ENCODE measurements at regions not wholly inside any gene's neighbourhood (a gene's known extent, or its start where the extent isn't known, plus 50 kb on each side); places are given as distances from the start of the nearest gene placed in this dataset.
"Not testable (repeated sequence)": the region's sequence is repeated elsewhere in the genome, so short reads cannot be mapped to it uniquely, and the experiment has no call there.

DNA sequence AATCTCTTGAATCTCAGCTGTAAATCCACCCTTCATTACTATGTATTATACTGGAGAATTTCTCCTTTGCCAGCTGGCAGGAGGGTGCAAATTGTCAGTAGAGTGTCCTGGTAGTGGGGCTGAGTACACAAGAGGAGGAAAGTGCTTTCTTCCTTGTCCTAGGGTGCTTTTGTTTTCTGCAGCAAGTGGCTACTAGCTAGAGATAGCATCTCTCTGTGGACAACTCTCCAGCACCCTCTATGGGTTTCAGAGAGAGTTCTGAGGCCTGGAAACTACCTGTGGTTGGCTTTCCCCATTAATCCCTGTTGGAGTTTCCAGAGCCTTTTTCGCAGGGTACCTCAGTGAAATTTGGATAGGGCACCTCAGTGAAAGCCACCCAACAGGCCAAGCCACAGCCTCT lies 422.5 kb upstream of the RGS17 start:
- no peak for DNase-seq (ENCODE audit: low spot score)

DNA sequence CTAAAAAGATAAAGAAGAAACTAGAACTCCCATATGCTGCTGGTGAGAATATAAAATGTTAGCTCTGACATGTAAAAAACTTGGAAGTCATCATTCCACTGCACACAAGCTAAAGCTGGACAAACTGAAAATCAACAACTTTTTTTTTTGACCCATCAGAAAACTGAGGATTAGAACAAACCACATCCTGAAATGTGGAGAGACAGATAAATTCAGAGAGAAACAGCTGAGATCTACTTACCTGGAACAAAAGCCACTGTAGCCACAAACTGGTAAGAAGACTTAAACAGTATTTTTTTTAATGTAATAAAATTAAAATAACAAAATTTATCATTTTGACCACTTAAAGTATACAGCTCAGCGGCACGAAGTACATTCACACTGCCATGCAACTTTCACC lies 408.5 kb upstream of the RGS17 start:
- no peak for DNase-seq (ENCODE audit: low spot score)

DNA sequence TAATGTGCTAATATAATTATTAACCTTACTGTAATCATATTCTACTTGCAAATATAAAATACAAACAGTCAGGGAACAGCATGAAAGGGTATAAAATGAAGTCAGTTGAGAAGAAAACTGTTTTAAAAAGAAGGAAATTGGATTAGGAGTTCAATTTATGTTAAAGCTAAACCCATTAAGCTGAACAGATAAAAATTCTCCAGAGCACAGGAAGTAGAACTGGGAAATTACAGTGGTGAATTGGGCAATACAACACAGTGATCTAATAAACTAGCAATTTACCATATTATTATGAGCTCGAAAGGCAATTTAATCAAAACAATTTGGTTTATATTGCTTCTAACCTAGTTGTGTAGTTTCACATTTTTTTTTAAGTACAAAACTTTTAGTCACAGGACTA lies 407.4 kb upstream of the RGS17 start:
- no peak for DNase-seq (ENCODE audit: low spot score)

DNA sequence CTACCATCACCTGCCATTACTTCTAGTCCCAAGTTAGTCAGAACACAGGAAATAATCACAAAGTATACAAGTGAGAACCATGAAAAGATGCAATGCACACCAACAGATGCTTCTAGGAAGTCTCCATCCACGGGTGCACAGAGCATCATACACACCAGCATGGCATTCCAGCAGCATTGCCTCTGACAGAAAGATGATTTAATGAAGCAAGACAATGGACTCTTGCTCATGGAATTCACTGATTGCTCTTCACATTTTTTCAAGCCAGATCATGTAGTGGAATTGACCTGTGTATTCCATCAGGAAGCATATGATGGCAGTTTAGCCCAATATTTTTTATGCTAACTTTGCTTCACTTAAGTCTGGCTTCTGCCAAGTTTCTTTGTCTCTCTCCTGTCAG lies 406.3 kb upstream of the RGS17 start:
- no peak for DNase-seq (ENCODE audit: low spot score)

DNA sequence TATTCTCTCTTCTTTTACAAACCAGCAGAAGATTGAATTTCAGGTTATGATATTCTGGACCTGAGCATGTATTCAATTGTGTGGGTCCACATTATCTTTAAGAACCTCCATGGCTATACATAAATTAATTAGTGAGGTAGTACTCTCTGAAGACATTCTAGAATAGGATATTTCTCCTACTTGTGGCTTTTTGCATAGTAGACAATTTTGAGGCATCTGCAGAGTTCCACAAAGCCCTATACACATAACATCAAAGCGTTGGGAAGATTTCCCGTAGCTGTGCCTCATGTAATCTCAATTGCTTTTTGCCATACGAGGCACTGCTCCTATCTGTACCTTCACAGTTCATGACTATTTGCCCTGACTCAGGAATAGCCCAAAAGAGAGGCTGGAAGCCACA lies 395.4 kb upstream of the RGS17 start:
- DNase-seq (ENCODE audit: low spot score) = no peak

DNA sequence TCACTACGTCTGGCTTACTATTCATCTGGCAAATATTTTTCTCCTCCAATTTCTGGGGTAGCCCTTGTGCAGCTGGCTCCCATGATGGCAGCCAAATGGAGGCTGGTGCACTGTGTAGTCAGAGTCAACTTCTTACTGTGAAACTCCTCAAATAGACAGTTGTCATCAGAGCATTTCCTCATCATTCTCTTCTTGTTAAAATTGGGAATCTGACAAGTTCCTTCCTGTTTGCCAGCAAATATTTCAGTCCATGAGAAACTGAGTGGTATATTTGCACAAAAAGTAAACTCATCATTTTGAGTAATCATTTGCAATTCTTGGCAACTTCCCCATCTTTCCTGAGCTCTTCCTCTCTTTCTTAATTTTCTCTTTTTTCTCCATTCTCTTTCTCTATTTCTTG lies 394.9 kb upstream of the RGS17 start:
- DNase-seq (ENCODE audit: low spot score) = no peak

DNA sequence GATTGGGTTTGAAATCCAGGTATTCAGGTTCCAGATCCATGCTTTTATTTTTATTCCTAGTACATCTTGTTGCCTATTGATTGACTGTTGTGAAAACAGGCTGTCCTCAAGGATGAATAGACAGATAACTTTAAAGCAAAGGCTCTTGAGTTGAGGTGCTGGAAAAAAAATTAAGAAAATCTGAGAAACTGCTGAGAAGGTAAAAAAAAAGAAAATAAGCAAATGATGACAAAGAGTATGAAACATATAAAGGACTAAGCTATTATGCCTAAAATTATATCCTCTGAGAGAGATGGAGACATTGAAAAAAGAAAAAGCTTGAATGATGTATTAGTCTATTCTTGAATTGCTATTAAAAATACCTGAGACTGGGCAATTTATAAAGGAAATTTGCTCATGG lies 392.3 kb upstream of the RGS17 start:
- DNase-seq (ENCODE audit: low spot score) = no peak

DNA sequence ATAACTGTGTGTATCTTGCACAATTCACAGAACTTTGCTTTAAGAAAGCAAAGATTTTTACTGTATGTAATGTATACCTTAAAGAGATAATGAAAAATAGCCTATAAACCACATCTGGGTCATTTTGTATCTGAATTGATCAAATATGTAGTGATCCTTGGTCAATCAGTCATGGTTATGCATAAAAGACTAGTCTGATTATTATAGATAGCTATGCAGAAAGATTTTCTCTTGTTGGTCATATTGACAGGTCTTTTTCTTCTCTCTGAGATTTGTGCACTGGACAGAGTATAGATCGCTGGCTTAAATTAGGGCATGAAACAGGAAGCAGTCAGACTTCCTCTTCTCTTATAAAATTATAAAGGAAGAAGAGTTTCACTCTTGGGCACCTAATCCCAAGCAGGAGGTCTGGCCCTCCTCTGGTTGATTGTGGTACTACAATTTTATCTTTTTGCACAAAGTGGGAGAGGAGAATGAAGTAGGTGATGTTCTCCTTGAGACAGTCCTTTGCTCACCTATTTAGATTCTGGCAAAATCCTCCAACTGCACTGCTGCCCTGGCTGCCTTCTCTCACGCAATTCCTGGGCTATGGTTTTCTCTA lies 380.9 kb upstream of the RGS17 start:
- peak; percentile 31 for DNase-seq (ENCODE audit: low spot score)

DNA sequence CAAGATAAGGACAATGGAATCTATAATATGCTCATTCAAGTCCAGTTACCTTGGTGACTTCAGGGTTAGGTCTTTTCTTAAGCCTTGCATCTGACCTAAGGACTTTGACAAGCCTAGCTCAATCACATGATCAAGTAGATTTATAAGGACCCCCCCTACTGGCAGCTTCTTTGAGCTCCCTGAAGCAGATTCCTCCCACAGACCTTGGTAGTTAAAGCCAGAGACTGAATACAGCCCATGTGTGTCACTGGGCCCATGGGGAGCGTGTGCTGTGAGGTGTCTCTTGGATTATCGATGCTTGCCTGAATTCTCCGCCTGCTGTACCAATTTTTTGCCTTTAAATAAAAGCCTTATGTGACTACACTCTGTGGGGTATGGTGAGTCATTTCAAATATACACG lies 372.7 kb upstream of the RGS17 start:
- no peak for DNase-seq (ENCODE audit: low spot score)

DNA sequence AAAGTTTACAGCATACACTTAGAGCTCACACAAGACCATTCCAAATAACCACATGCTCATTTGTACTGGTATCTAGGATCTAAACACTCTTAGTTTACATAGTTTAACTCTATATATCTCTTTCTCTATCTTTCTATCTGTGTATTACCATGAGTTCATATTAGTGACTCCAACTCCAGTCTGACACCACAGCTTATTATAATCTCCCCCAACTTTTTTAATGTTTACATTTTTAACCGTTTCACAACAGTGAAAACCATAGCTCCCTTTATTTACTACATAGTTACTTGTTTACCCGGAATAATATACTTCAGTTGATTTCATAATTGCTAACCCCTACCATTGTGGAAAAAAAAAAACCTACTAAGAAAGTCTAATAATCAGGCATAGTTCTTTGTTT lies 362.4 kb upstream of the RGS17 start:
- no peak for DNase-seq (ENCODE audit: low spot score)

DNA sequence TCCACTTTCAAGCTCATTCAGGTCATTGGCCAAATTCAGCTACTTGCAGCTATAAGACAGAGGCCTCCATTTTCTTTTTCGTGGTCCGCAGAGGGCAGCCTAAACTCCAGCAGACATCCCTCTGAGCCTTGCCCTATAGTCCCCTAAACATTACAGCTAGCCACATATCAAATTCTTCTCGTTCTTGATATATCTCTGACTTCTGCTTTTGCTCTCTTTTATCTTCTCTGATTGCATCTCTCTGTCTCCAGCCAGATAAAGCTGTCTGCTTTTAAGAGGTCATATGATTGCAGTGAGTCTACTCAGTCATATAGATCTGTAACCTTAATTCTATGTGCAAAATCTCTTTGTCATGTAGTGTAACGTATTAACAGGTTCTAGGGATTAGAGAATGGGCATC lies 358.4 kb upstream of the RGS17 start:
- no peak for DNase-seq (ENCODE audit: low spot score)

DNA sequence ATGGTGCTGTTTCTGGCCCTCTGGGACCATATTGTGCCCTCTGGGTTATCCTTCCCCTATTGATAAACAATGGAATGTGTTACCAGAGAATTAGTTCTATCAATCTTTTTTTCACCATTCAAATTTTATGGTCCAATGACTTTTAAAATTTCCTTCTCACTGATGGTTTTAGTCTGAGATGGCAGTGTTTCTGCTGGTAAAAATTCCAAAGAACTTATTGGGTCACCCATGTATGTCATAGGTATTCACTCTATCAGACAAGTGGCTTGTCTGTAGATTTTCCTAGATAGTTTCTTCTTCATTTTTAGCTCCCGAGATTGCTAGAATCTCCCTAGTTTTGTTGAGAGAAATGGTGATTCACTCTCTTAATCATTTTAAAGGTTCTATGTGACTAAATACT lies 357.2 kb upstream of the RGS17 start:
- DNase-seq (ENCODE audit: low spot score) = no peak

DNA sequence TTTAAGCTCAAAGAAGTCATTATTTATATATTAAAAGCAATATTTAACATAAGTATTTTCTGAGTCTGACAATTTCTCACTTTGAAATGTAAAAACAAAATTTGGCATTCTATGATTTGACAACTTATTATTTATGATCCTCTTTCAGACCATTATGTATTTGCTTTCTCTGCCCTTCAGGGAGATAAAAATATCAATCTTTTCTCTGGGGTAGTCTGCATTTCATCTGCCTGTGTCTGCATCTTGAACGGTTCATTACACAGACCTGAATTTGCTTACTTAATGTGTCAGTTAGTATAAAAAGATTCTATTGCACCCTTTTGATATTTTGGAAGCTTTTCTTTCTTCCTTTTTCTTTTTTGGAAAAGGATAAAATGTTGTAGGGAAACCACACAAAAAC lies 354.0 kb upstream of the RGS17 start:
- DNase-seq (ENCODE audit: low spot score) = no peak

DNA sequence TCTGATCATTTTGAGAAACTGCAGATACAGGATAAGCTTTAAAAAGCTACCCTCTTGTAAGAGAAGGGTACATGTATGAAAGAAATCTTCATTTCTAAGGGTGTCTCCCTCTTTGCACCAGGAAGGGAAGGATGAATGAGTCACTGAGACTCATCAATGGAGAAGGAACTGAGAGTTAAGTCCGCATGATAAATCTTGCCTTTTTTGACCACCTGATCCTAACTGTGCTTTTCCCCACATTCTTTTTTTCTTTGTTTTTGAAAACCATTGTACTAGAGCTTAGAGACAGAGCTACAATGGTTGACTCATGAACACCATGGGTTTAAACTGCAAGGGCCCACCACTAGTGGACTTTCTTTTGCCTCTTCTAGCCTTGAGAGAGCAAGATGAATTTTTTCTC lies 353.0 kb upstream of the RGS17 start:
- no peak for DNase-seq (ENCODE audit: low spot score)

DNA sequence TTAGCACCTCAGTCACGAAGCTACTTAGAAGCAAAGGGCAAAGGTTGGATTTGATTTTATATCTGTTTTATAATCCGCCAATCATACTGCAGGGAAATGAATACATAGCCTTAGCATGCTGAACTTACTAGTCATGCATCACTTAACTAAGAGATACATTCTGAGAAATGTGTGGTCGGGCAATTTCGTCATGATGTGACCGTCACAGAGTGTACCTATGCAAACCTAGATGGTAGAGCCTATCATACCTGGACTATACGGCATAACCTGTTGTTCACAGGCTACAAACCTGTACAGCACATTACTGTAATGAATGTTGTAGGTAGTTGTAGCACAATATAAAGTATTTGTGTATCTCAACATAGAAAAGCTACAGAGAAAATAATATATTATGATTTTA lies 345.2 kb upstream of the RGS17 start:
- DNase-seq (ENCODE audit: low spot score) = no peak

DNA sequence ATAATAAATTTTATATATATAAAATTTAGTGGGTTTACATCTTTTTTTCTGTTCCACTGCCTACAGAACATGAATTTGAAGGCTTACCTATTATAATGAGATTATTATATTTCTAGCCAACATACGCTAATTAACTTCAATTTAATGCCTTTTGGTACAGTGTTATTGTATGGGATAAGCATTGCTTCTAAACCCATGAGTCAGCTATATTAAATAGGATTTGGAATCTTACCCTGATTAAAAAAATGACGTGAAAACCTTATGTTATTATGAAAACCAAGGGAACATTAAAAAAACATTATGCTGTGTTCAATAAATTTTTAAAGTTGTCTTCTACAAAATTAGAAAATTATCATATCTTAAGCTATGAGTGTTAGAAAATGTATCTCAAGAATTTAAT lies 334.0 kb upstream of the RGS17 start:
- DNase-seq (ENCODE audit: low spot score) = no peak

DNA sequence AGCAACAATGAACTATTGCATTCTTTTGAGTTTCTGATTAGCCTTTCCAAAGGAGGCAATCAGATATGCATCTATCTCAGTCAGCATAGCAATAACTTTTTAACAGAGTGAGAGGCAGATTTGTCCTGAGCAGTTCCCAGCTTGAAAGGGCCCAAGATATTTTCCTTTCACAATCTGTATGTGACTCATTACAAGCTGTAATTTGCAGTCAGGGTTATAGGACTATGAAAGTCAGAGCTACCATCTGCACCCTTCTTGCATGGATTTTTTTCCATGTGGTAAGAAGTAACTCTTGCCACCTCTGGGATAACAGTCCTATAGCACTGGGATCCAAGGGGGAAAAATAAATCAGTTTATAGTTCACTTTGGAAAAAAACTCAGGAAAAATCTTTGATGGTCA lies 318.2 kb upstream of the RGS17 start:
- no peak for DNase-seq (ENCODE audit: low spot score)

DNA sequence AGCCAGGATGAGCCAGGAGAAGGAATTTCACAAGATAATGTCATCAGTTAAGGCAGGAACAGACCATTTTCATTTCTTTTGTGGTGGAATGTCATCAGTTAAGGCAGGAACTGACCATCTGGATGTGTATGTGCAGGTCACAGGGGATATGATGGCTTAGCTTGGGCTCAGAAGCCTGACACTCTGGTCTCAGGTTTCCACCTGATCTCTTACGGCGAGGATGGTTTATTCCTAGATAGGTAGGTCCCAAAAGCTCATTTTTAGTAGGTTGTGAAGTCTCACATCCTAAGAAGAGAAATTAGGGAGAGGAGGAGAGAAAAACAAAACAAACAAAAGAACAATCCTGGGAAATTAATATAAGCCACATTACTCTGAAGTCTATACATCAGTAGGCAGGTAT lies 311.7 kb upstream of the RGS17 start:
- not testable (repeated sequence) for DNase-seq (ENCODE audit: low spot score)

DNA sequence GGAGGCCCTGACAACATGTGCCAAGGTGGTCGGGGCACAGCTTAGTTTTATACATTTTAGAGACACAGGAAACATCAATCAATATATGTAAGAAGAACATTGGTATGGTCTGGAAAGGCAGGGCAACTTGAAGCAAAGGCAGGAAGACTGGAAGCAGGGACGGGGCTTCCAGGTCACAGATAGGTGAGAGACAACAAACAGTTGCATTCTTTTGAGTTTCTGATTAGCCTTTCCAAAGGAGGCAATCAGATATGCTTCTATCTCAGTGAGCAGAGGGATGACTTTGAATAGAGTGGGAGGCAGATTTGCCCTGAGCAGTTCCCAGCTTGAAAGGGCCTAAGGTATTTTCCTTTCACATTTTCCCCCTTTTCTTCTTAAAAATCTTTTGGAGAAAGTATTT lies 311.0 kb upstream of the RGS17 start:
- DNase-seq (ENCODE audit: low spot score) = no peak

DNA sequence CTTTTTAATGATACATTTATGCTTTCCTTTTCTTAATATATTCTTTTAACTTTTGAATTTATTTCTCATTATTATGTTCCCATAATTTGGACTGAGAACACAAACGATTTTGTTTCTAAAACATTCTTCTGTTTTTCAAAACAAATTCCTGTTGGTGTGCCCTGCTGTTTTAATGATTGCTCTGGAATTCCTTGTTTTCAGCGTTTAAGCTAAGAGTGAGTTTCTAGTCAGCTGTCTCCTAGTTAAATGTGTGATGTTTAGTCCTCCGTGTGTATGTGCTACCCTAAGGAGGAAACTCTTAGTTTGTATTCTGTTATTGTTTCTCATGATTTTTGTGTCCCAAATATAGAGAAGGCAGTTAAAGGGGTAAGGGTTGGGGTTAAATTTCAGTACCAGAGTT lies 306.1 kb upstream of the RGS17 start:
- DNase-seq (ENCODE audit: low spot score) = no peak

DNA sequence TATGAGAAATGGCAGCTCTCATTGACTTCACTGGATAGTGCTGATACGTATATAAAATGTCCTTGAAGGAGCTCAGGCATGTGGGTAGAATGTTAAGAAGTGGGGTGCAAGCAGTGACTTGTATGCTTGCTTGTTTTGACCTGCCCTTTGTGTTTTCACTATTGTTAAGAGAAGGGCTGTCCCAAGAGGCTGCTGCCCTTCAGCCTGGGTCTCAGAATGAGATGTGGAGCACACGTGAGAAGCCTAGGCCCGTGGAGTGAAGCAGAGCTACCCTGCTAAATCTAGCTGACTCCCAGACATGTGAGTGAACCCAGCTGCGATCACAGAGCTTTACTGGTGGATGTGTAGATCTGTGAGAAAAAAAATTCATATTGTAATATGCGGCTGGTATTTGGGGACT lies 305.3 kb upstream of the RGS17 start:
- no peak for DNase-seq (ENCODE audit: low spot score)

DNA sequence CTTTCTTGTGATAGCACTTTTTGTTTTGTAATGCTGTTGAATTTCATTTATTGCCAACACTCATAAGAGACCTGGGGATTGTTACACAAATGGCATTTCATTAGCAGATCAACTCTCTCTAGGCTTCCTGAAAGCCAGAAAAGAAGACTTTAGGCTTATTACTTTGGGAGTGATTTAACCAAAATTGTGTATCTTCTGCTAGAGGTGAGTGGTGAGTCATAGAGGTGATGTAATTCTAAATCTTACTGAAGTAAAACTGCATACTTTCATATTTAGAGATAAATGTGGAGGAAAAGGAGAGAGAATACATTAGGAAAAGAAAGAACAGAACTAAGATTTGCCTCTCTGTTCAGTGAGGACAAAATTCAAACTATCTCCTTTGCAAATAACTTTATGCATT lies 304.7 kb upstream of the RGS17 start:
- no peak for DNase-seq (ENCODE audit: low spot score)

DNA sequence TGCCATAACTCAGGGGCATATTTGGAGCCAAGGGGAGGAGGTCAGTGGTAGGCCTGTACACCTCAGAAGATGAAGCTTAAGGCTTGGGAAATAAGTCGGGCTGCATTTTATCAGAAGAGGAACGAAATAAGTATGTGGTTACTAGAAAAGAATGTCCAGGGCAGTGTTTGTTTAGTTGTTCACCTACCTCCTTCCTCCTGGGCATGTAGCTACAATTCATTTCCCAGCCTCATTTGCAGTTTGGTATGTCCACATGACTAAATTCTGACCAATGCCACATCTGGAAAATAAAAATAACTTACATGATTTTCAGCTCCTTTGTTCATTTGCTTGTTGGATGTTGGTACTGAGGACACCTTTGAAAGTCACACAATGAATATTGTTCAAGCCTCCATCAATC lies 294.5 kb upstream of the RGS17 start:
- DNase-seq (ENCODE audit: low spot score) = no peak

DNA sequence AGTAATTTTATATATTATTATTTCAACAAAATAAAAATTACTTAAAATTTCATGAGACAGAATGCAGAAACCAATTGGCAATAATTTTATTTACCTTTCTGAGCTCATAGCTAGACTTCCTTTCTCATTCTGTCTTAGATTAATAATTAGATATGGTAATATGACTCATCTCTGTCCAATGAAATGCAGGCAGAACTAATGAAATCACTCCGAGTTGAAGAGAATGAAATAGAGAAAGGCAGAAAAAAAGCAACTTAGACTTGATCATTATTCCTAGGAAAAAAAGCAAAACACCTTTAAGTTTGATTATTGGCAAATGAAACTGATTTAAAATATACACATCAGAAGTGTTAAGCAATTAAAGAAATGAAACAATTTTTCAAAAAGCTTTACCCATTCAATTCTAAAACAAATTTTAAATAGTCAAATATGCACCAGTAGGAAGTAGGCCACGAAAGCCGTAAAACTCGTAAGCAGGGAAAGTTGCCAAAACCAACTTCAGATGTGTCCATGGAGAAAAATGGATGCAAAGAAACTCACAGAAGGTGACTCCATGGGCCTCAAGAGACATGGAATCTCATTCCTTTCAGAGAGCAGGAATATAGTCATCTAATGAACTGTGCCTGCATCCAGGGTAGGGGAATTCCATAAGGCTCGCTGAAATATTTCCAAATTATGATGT lies 293.8 kb upstream of the RGS17 start:
- no peak for DNase-seq (ENCODE audit: low spot score)

DNA sequence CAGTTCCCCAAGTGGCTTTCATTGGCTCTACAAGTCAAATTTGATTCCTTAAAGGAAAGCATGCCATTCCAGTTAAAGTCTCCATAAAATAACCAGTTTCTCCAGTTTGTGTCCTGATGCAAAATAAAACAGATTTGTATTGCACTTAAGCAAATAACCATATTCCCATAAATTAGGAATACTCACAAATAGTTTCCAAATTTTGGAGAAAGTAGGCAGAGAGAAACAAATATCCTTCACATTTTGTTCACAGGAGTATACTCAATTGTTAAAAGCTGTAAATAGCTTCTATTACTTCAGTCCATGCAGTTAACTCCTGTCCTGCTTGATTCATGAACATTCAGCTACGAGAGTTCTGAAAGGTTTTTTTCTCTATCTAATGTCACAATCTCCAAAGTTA lies 281.4 kb upstream of the RGS17 start:
- DNase-seq (ENCODE audit: low spot score) = no peak

Measured in activated CD4-positive, alpha-beta T cell treated with anti-CD3 and anti-CD28 coated beads, Interleukin-2, Interleukin-4, amounts not matched to agents 100 ng/mL and 50 ng/mL, durations not matched to agents 16 hours and 8 hours (primary cell).